A673 (cell line): ENCODE measurements at regions not wholly inside any gene's neighbourhood (a gene's known extent, or its start where the extent isn't known, plus 50 kb on each side); places are given as distances from the start of the nearest gene placed in this dataset.

Experiments used
- CTCF ChIP-seq: fragments of 300-800, 200-600 bp; sonication (generic); conservative IDR thresholded peaks from 2 replicates; pipeline ENCODE4 v1.5.1; 2017; ENCODE audit warnings: low read depth, mild to moderate bottlenecking, antibody characterized with exemption, low read length, moderate library complexity, mixed read lengths
- EZH2 ChIP-seq: fragments of 200-600 bp; sonication (generic); IDR thresholded peaks from 2 replicates; pipeline ENCODE4 v1.6.1; 2017; ENCODE audit warnings: borderline replicate concordance, low read depth, mild to moderate bottlenecking, mixed read lengths, antibody characterized with exemption, low read length; ENCODE audit not compliant: poor library complexity, severe bottlenecking

GRCh38 chr10:2890093-2890492 is 177.3 kb upstream of the PFKP start:
- TF ChIP-seq CTCF, result no peak
- TF ChIP-seq EZH2, result no peak
